ENCODE measurements at regions not wholly inside any gene's neighbourhood (a gene's known extent, or its start where the extent isn't known, plus 50 kb on each side); places are given as distances from the start of the nearest gene placed in this dataset.

DNA sequence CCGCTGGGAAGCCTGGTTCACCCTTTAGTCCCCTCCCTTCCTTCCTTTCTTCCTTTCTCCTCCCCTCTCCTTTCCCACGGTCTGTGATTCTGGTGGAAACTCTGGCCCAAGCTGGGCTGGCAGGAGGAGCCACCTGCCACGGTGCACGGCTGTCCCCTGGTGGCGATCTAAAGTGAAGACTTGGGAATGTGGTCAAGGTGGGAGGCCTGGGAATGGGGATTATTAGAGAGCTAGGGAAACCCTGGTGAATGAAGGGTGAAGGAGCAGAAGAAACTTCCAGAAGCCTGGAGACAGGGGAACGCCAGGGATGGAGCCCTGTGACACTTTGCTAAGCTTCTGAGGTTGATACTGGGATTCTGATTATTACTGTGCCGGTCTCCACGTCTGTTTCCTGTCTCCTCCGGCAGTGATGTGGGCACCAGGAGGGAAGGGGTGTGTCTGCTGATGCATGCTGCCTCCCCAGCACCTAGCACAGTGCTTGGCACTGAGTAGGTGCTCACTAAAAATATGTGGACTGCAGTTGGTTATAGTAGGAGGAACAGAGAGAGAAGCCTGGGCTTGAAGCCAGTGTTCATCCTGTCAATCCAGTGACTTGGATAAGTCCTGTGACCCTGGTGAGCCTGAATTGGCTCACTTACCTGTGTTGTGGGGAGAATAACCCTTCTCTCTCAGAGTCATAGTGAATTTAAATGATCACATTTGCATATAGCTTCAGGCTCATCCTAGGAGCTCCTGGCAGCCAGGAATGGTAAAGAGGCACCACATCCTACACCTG is 71.2 kb upstream of the NBPF3 start (continued):
- TF ChIP-seq PHF8 (IDR thresholded peaks at IDR 0.05; ENCODE audit: borderline replicate concordance, low read length) (no peak), RNF2 (IDR thresholded peaks at IDR 0.05) (no peak), TAF7 (tag; IDR thresholded peaks at IDR 0.05) (no peak), FOXA3 (CRISPR knock-in tag; conservative IDR thresholded peaks at IDR 0.05 in 1 of 2, IDR thresholded peaks at IDR 0.05 in 1 of 2) (no peak), SMARCB1 (IDR thresholded peaks at IDR 0.05; ENCODE audit: insufficient read length, low read depth) (no peak), MCM3 (IDR thresholded peaks at IDR 0.05) (no peak), PCBP2 (IDR thresholded peaks at IDR 0.05; ENCODE audit: low read depth, low read length, poor library complexity, severe bottlenecking) (no peak), ZNF282 (CRISPR knock-in tag; IDR thresholded peaks at IDR 0.05) (no peak), BMI1 (IDR thresholded peaks at IDR 0.05; ENCODE audit: low read length) (no peak), GATA2 (CRISPR knock-in tag; IDR thresholded peaks at IDR 0.05) (no peak; the same call in 1 of the 2 replicates), CBFA2T2 (conservative IDR thresholded peaks at IDR 0.05) (no peak), ELF1 (tag; IDR thresholded peaks at IDR 0.05) (no peak), NCOA4 (IDR thresholded peaks at IDR 0.05; ENCODE audit: partially characterized antibody) (no peak), FOXA1 (IDR thresholded peaks at IDR 0.05; ENCODE audit: borderline replicate concordance) (no peak), ZBTB8A (IDR thresholded peaks at IDR 0.05; ENCODE audit: partially characterized antibody) (no peak), TEAD4 (IDR thresholded peaks at IDR 0.05; ENCODE audit: low read length) (peak; percentile 44; the same call in 1 of the 2 replicates), TEAD4 (CRISPR knock-in tag; IDR thresholded peaks at IDR 0.05; ENCODE audit: borderline replicate concordance) (no peak), PHB2 (IDR thresholded peaks at IDR 0.05; ENCODE audit: low read depth) (no peak), GATAD2A (IDR thresholded peaks at IDR 0.05) (no peak), MAZ (CRISPR knock-in tag; conservative IDR thresholded peaks at IDR 0.05 in 1 of 2, IDR thresholded peaks at IDR 0.05 in 1 of 2) (peak; percentile 53 to 81), ERF (CRISPR knock-in tag; IDR thresholded peaks at IDR 0.05) (0 out of 2 replicates have a peak, but pooled peaks have one; percentile 69), CHD2 (IDR thresholded peaks at IDR 0.05; ENCODE audit: low read depth, low read length) (no peak)
- TF ChIP-seq, protein P1, sequence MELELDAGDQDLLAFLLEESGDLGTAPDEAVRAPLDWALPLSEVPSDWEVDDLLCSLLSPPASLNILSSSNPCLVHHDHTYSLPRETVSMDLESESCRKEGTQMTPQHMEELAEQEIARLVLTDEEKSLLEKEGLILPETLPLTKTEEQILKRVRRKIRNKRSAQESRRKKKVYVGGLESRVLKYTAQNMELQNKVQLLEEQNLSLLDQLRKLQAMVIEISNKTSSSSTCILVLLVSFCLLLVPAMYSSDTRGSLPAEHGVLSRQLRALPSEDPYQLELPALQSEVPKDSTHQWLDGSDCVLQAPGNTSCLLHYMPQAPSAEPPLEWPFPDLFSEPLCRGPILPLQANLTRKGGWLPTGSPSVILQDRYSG (tag; conservative IDR thresholded peaks at IDR 0.05; ENCODE audit: low read depth): no peak
- TF ChIP-seq, protein P2, sequence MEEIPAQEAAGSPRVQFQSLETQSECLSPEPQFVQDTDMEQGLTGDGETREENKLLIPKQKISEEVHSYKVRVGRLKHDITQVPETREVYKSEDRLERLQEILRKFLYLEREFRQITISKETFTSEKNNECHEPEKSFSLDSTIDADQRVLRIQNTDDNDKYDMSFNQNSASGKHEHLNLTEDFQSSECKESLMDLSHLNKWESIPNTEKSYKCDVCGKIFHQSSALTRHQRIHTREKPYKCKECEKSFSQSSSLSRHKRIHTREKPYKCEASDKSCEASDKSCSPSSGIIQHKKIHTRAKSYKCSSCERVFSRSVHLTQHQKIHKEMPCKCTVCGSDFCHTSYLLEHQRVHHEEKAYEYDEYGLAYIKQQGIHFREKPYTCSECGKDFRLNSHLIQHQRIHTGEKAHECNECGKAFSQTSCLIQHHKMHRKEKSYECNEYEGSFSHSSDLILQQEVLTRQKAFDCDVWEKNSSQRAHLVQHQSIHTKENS (CRISPR knock-in tag; IDR thresholded peaks at IDR 0.05): no peak
- TF ChIP-seq, protein P3, sequence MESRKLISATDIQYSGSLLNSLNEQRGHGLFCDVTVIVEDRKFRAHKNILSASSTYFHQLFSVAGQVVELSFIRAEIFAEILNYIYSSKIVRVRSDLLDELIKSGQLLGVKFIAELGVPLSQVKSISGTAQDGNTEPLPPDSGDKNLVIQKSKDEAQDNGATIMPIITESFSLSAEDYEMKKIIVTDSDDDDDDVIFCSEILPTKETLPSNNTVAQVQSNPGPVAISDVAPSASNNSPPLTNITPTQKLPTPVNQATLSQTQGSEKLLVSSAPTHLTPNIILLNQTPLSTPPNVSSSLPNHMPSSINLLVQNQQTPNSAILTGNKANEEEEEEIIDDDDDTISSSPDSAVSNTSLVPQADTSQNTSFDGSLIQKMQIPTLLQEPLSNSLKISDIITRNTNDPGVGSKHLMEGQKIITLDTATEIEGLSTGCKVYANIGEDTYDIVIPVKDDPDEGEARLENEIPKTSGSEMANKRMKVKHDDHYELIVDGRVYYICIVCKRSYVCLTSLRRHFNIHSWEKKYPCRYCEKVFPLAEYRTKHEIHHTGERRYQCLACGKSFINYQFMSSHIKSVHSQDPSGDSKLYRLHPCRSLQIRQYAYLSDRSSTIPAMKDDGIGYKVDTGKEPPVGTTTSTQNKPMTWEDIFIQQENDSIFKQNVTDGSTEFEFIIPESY (CRISPR knock-in tag; IDR thresholded peaks at IDR 0.05): peak; percentile 62; the same call in 1 of the 2 replicates
- TF ChIP-seq, protein P4, sequence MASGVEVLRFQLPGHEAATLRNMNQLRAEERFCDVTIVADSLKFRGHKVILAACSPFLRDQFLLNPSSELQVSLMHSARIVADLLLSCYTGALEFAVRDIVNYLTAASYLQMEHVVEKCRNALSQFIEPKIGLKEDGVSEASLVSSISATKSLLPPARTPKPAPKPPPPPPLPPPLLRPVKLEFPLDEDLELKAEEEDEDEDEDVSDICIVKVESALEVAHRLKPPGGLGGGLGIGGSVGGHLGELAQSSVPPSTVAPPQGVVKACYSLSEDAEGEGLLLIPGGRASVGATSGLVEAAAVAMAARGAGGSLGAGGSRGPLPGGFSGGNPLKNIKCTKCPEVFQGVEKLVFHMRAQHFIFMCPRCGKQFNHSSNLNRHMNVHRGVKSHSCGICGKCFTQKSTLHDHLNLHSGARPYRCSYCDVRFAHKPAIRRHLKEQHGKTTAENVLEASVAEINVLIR (CRISPR knock-in tag; IDR thresholded peaks at IDR 0.05): no peak

Measured in K562 (cell line).